Stimulated activated naive B cell treated with anti-CD40 and anti-IgM and Interleukin-4, amounts not matched to agents 10 μg/mL and 1 μg/mL and 100 μg/mL, for 72 hours (primary cell): ENCODE measurements at regions not wholly inside any gene's neighbourhood (a gene's known extent, or its start where the extent isn't known, plus 50 kb on each side); places are given as distances from the start of the nearest gene placed in this dataset.
"Not testable (repeated sequence)": the region's sequence is repeated elsewhere in the genome, so short reads cannot be mapped to it uniquely, and the experiment has no call there.

Source experiments
- ATAC-seq, 2 donors: fragments of 150-1000 bp; cut with Tn5 transposase; replicated peaks; 2 replicates each; pipeline ENCODE4 v1.10.0; 2021; ENCODE audit warnings: moderate library complexity in 1 of 2
- DNase-seq: peaks from one replicate; pipeline ENCODE4 v3.0.0; 2021
- H3K27ac Mint-ChIP-seq: one replicate; pipeline ENCODE4 v1.8.0; 2022; ENCODE audit warnings: mild to moderate bottlenecking, mixed read lengths
- H3K27me3 Mint-ChIP-seq, 2 donors: one replicate each; pipeline ENCODE4 v1.8.0; 2022; ENCODE audit warnings: mixed read lengths in 2 of 2
- H3K36me3 Mint-ChIP-seq, 2 donors: one replicate each; pipeline ENCODE4 v1.8.0; 2022; ENCODE audit warnings: mixed read lengths in 2 of 2, mild to moderate bottlenecking in 1 of 2
- H3K4me1 Mint-ChIP-seq, 2 donors: one replicate each; pipeline ENCODE4 v1.8.0; 2022; ENCODE audit warnings: mixed read lengths in 2 of 2, mild to moderate bottlenecking in 1 of 2
- H3K4me3 Mint-ChIP-seq, 2 donors: one replicate each; pipeline ENCODE4 v1.8.0; 2022; ENCODE audit warnings: mild to moderate bottlenecking in 2 of 2, mixed read lengths in 2 of 2, moderate library complexity in 1 of 2
- H3K9me3 Mint-ChIP-seq, 2 donors: one replicate each; pipeline ENCODE4 v1.8.0; 2022; ENCODE audit warnings: mixed read lengths in 2 of 2, mild to moderate bottlenecking in 1 of 2

GRCh38 chr1:70720521-70720920 lies 309.5 kb downstream of the CTH start:
- H3K4me3 Mint-ChIP-seq: no peak overlapping the region
- peaks cover 17 to 18% of the 10 kb centered on the region in 2 donors for H3K9me3 Mint-ChIP-seq
- H3K36me3 Mint-ChIP-seq: no peaks in the 10 kb centered on the region
- H3K27ac Mint-ChIP-seq: no peak overlapping the region
- no peaks in the 10 kb centered on the region for H3K27me3 Mint-ChIP-seq
- no peaks in the 10 kb centered on the region for H3K4me1 Mint-ChIP-seq
- DNase-seq (no peak), ATAC-seq (no peak)

- DNase-seq (no peak), ATAC-seq (no peak)
- Mint-ChIP-seq H3K27ac (no peak overlapping the region), H3K36me3 (no peaks in the 10 kb centered on the region), H3K27me3 (no peaks in the 10 kb centered on the region), H3K4me3 (no peak overlapping the region), H3K9me3 (peaks cover 24 to 25% of the 10 kb centered on the region in 2 donors), H3K4me1 (no peaks in the 10 kb centered on the region)
Measured at GRCh38 chr1:70727886-70728489, 316.9 kb downstream of the CTH start.

- not testable (repeated sequence) for DNase-seq, H3K4me3 Mint-ChIP-seq, H3K4me1 Mint-ChIP-seq, H3K36me3 Mint-ChIP-seq, ATAC-seq, H3K27ac Mint-ChIP-seq, H3K27me3 Mint-ChIP-seq
- H3K9me3 Mint-ChIP-seq: peaks cover 4 to 12% of the 10 kb centered on the region in 2 donors
Measured at GRCh38 chr1:70736518-70736917, 311.1 kb downstream of the PTGER3 start.

GRCh38 chr1:70737125-70737524 lies 310.5 kb downstream of the PTGER3 start:
- H3K27me3 Mint-ChIP-seq: no peaks in the 10 kb centered on the region
- no peaks in the 10 kb centered on the region for H3K36me3 Mint-ChIP-seq
- no peak overlapping the region for H3K27ac Mint-ChIP-seq
- peaks cover 10 to 15% of the 10 kb centered on the region in 2 donors for H3K9me3 Mint-ChIP-seq
- H3K4me3 Mint-ChIP-seq: no peak overlapping the region
- DNase-seq (no peak), ATAC-seq (no peak)
- no peaks in the 10 kb centered on the region for H3K4me1 Mint-ChIP-seq

- no peaks in the 10 kb centered on the region for H3K36me3 Mint-ChIP-seq
- no peak for DNase-seq
Measured at GRCh38 chr1:70738624-70739023, 309.0 kb downstream of the PTGER3 start.

GRCh38 chr1:70745199-70745598 lies 302.4 kb downstream of the PTGER3 start:
- ATAC-seq (no peak), DNase-seq (no peak)
- Mint-ChIP-seq H3K4me1 (no peaks in the 10 kb centered on the region), H3K27ac (no peak overlapping the region), H3K36me3 (no peaks in the 10 kb centered on the region), H3K4me3 (no peak overlapping the region), H3K9me3 (peaks cover 21 to 44% of the 10 kb centered on the region in 2 donors), H3K27me3 (no peaks in the 10 kb centered on the region)

More at GRCh38 chr1:70738624-70739023, 309.0 kb downstream of the PTGER3 start:
- no peaks in the 10 kb centered on the region for H3K4me1 Mint-ChIP-seq
- no peak overlapping the region for H3K4me3 Mint-ChIP-seq
- no peak overlapping the region for H3K27ac Mint-ChIP-seq
- H3K27me3 Mint-ChIP-seq: no peaks in the 10 kb centered on the region
- ATAC-seq: no peak
- peaks cover 10 to 23% of the 10 kb centered on the region in 2 donors for H3K9me3 Mint-ChIP-seq

- peaks cover 24 to 44% of the 10 kb centered on the region in 2 donors for H3K9me3 Mint-ChIP-seq
- not testable (repeated sequence) for H3K4me3 Mint-ChIP-seq, DNase-seq, ATAC-seq, H3K4me1 Mint-ChIP-seq, H3K27ac Mint-ChIP-seq, H3K36me3 Mint-ChIP-seq, H3K27me3 Mint-ChIP-seq
Measured at GRCh38 chr1:70746062-70746461, 301.6 kb downstream of the PTGER3 start.

GRCh38 chr1:70747123-70747522 lies 300.5 kb downstream of the PTGER3 start:
- H3K36me3 Mint-ChIP-seq, H3K4me3 Mint-ChIP-seq, H3K27me3 Mint-ChIP-seq, ATAC-seq, DNase-seq, H3K4me1 Mint-ChIP-seq, H3K27ac Mint-ChIP-seq: not testable (repeated sequence)
- peaks cover 17 to 40% of the 10 kb centered on the region in 2 donors for H3K9me3 Mint-ChIP-seq

GRCh38 chr1:70751676-70752287 lies 295.8 kb downstream of the PTGER3 start:
- H3K27ac Mint-ChIP-seq, H3K27me3 Mint-ChIP-seq, H3K36me3 Mint-ChIP-seq, H3K4me3 Mint-ChIP-seq, ATAC-seq, DNase-seq, H3K4me1 Mint-ChIP-seq: not testable (repeated sequence)
- peaks cover 18 to 26% of the 10 kb centered on the region in 2 donors for H3K9me3 Mint-ChIP-seq

GRCh38 chr1:70754701-70755100 lies 292.9 kb downstream of the PTGER3 start:
- ATAC-seq (no peak), DNase-seq (no peak)
- Mint-ChIP-seq H3K27me3 (no peaks in the 10 kb centered on the region), H3K27ac (no peak overlapping the region), H3K4me1 (no peaks in the 10 kb centered on the region), H3K36me3 (no peaks in the 10 kb centered on the region), H3K4me3 (no peak overlapping the region), H3K9me3 (peaks cover 13 to 14% of the 10 kb centered on the region in 2 donors)

- H3K27me3 Mint-ChIP-seq: no peaks in the 10 kb centered on the region
- DNase-seq (no peak), ATAC-seq (no peak)
- no peaks in the 10 kb centered on the region for H3K4me1 Mint-ChIP-seq
- no peak overlapping the region for H3K27ac Mint-ChIP-seq
- no peak overlapping the region for H3K4me3 Mint-ChIP-seq
- no peaks in the 10 kb centered on the region for H3K36me3 Mint-ChIP-seq
- H3K9me3 Mint-ChIP-seq: peaks cover 3 to 5% of the 10 kb centered on the region in 2 donors
Measured at GRCh38 chr1:70760154-70760553, 287.5 kb downstream of the PTGER3 start.

GRCh38 chr1:70762386-70762785 lies 285.2 kb downstream of the PTGER3 start:
- H3K4me1 Mint-ChIP-seq: no peaks in the 10 kb centered on the region
- H3K36me3 Mint-ChIP-seq: no peaks in the 10 kb centered on the region
- no peaks in the 10 kb centered on the region for H3K27me3 Mint-ChIP-seq
- no peak overlapping the region for H3K27ac Mint-ChIP-seq
- H3K4me3 Mint-ChIP-seq: no peak overlapping the region
- peaks cover 3 to 5% of the 10 kb centered on the region in 2 donors for H3K9me3 Mint-ChIP-seq
- DNase-seq (no peak), ATAC-seq (no peak)

GRCh38 chr1:70764747-70765146 lies 282.9 kb downstream of the PTGER3 start:
- ATAC-seq: no peak
- no peak overlapping the region for H3K4me3 Mint-ChIP-seq
- H3K36me3 Mint-ChIP-seq: no peaks in the 10 kb centered on the region
- H3K4me1 Mint-ChIP-seq: no peaks in the 10 kb centered on the region
- no peaks in the 10 kb centered on the region for H3K27me3 Mint-ChIP-seq
- no peak overlapping the region for H3K27ac Mint-ChIP-seq
- no peak for DNase-seq
- H3K9me3 Mint-ChIP-seq: peaks cover 4 to 5% of the 10 kb centered on the region in 2 donors

GRCh38 chr1:70767377-70767776 lies 280.2 kb downstream of the PTGER3 start:
- no peaks in the 10 kb centered on the region for H3K36me3 Mint-ChIP-seq
- H3K27me3 Mint-ChIP-seq: no peaks in the 10 kb centered on the region
- no peaks in the 10 kb centered on the region for H3K4me1 Mint-ChIP-seq
- no peak overlapping the region for H3K4me3 Mint-ChIP-seq
- H3K9me3 Mint-ChIP-seq: peaks cover 12 to 19% of the 10 kb centered on the region in 2 donors
- no peak overlapping the region for H3K27ac Mint-ChIP-seq
- DNase-seq (no peak), ATAC-seq (no peak)

- ATAC-seq (no peak), DNase-seq (no peak)
- H3K4me3 Mint-ChIP-seq: no peak overlapping the region
- H3K27me3 Mint-ChIP-seq: no peaks in the 10 kb centered on the region
- H3K4me1 Mint-ChIP-seq: no peaks in the 10 kb centered on the region
- peaks cover 13 to 15% of the 10 kb centered on the region in 2 donors for H3K9me3 Mint-ChIP-seq
- H3K36me3 Mint-ChIP-seq: no peaks in the 10 kb centered on the region
- H3K27ac Mint-ChIP-seq: no peak overlapping the region
Measured at GRCh38 chr1:70768216-70768615, 279.4 kb downstream of the PTGER3 start.
